ENCODE measurements at regions not wholly inside any gene's neighbourhood (a gene's known extent, or its start where the extent isn't known, plus 50 kb on each side); places are given as distances from the start of the nearest gene placed in this dataset.
A peak's percentile ranks its signal among the peaks of the same experiment; 100 is the strongest.

DNA sequence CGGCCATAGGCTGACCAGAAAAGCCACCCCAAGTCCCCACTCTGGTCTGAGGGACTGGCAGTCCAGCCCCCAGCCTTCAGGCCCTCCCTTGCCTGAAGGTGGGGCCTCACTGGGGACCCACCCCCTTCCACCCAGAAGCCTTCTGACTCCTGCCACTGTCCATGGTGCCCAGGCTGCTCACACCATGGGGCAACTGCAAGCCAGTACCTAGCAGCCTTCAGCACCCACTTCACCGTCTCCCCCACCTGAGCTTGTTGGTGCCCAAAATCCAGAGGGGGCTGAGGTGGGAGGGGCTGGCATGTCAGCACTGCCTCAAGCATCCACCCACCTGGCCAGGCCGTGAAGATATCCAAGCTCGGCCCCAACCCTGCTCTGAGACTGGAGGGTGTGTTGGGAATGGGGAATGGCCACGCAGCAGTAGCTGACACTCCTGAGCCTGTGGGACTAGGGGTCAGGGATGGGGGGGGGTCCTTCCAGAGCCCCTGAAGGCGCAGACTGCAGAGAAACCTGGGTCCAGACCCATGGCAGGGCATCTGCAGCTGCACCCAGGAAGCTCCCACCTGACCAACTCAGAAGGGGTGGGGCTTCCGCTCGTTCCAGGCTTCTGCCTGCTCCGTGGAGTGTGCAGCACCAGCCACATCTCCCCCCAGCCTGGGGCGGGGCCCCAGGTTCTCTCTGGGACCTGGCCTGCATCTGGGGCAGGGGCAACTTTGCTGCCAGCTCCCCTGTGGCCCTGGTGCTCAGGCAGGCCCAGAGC lies 942.1 kb upstream of the EPHA7 start:
- no peak for TF ChIP-seq ZFX (IDR thresholded peaks at IDR 0.05)
- TF ChIP-seq, protein P1, sequence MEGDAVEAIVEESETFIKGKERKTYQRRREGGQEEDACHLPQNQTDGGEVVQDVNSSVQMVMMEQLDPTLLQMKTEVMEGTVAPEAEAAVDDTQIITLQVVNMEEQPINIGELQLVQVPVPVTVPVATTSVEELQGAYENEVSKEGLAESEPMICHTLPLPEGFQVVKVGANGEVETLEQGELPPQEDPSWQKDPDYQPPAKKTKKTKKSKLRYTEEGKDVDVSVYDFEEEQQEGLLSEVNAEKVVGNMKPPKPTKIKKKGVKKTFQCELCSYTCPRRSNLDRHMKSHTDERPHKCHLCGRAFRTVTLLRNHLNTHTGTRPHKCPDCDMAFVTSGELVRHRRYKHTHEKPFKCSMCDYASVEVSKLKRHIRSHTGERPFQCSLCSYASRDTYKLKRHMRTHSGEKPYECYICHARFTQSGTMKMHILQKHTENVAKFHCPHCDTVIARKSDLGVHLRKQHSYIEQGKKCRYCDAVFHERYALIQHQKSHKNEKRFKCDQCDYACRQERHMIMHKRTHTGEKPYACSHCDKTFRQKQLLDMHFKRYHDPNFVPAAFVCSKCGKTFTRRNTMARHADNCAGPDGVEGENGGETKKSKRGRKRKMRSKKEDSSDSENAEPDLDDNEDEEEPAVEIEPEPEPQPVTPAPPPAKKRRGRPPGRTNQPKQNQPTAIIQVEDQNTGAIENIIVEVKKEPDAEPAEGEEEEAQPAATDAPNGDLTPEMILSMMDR (conservative IDR thresholded peaks at IDR 0.05), result no peak
- H3K27ac ChIP-seq, result no peak overlapping the region

DNA sequence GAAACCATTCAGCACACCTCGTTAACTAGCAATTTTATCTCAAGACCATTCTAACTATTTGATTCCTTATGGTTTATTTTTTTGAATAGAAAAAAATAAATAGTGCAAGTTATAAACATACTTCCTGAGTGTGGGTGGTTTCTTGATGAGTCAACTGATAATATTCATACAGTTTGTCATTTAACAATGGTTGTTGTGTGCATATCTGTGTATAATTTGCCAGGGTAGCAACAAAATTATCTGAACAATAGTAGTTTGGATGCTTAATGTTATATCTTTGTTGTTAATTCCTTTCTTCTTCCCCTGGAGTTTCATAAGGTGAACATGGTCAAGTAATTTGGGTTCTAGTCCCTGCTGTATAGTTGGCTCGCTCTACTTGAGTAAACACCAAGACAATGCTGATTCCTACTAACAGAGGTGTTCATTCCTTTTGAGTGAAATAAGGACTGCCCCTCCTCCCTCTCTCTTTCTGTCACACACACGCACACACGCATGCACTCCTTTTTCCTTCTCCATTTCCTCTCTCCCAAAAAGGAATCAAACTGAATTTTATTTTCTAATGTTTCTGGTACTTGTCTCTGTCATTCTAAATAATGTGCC lies 938.1 kb upstream of the EPHA7 start:
- H3K27ac ChIP-seq, result no peak overlapping the region

DNA sequence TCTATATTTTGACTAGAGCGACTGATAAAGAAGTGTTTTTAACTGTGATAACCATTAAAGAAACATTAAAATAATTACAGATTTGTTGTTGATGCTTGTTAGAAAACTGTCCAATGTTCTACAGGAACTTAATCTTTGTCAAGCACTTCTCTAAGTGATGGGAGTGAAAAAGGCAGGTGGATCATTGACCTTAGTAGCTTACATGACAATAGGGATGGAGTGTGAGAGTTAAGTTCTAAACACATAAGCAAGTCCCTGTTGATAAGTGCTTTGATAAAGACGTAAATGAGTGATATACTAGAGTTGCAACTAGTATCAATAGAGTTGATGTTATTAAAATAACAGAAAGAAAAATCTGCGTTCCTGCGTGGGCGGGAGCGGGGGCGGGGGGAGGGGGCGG lies 931.5 kb upstream of the EPHA7 start:
- H3K27ac ChIP-seq, result no peak overlapping the region
- TF ChIP-seq, protein P1 (conservative IDR thresholded peaks at IDR 0.05), result no peak
- no peak for TF ChIP-seq ZFX (IDR thresholded peaks at IDR 0.05)

More for the DNA sequence above, 938.1 kb upstream of the EPHA7 start:
- TF ChIP-seq ZFX (IDR thresholded peaks at IDR 0.05), result no peak
- TF ChIP-seq, protein P1 (conservative IDR thresholded peaks at IDR 0.05), result no peak

DNA sequence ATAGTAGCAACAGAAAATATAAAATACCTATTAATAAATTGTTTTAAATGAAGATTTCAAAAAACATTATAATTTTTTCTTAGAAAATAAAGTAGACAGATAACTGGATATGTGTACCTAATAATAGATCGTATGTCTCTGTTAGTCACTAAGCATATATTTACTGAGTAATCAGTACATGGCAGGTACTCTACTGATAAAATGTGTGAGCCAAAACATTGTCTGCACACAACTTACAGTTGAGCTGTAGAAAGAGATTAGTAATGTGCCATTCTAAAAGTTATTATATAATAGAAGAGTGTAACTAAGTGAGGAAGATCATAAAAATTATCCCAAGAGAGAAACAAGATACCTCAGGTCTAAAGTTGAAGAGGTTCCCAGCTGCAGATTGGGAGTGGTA lies 929.9 kb upstream of the EPHA7 start:
- TF ChIP-seq, protein P1 (conservative IDR thresholded peaks at IDR 0.05), result no peak
- TF ChIP-seq ZFX (IDR thresholded peaks at IDR 0.05), result no peak
- no peak overlapping the region for H3K27ac ChIP-seq

GRCh38 chr6:94344866-94345265 lies 925.5 kb upstream of the EPHA7 start:
- H3K27ac ChIP-seq, result no peak overlapping the region
- TF ChIP-seq ZFX (IDR thresholded peaks at IDR 0.05), result no peak
- TF ChIP-seq, protein P1 (conservative IDR thresholded peaks at IDR 0.05), result no peak

- H3K27ac ChIP-seq, result no peak overlapping the region
- TF ChIP-seq, protein P1 (conservative IDR thresholded peaks at IDR 0.05), result no peak
- TF ChIP-seq ZFX (IDR thresholded peaks at IDR 0.05), result no peak
Measured at GRCh38 chr6:94341173-94341572, 921.8 kb upstream of the EPHA7 start.

- H3K27ac ChIP-seq, result no peak overlapping the region
- TF ChIP-seq ZFX (IDR thresholded peaks at IDR 0.05), result no peak
- TF ChIP-seq, protein P1 (conservative IDR thresholded peaks at IDR 0.05), result peak; percentile 53
Measured at GRCh38 chr6:94323853-94324252, 904.5 kb upstream of the EPHA7 start.
